H9 (cell line): ENCODE measurements at regions not wholly inside any gene's neighbourhood (a gene's known extent, or its start where the extent isn't known, plus 50 kb on each side); places are given as distances from the start of the nearest gene placed in this dataset.

Experiments used
- DNase-seq: peaks from one replicate; pipeline ENCODE4 v3.0.0-alpha.2; 2017
- H2AFZ ChIP-seq: one replicate; pipeline ENCODE4 v1.6.1; 2013; ENCODE audit warnings: mild to moderate bottlenecking, low read length, control low read depth, moderate library complexity
- H2AK5ac ChIP-seq: 2 replicates; pipeline ENCODE4 v1.6.1; 2013; ENCODE audit warnings: low read length, control low read depth, mixed read lengths; ENCODE audit not compliant: insufficient read length
- H2BK120ac ChIP-seq: one replicate; pipeline ENCODE4 v1.6.1; 2013; ENCODE audit warnings: low read depth, mild to moderate bottlenecking, low read length, control low read depth, inconsistent platforms; ENCODE audit not compliant: poor library complexity, severe bottlenecking
- H2BK12ac ChIP-seq: 2 replicates; pipeline ENCODE4 v1.6.1; 2013; ENCODE audit warnings: low read length, control low read depth, mixed read lengths, low read depth; ENCODE audit not compliant: insufficient read length
- H2BK15ac ChIP-seq: 2 replicates; pipeline ENCODE4 v1.6.1; 2013; ENCODE audit warnings: low read depth, low read length, control low read depth
- H2BK20ac ChIP-seq: one replicate; pipeline ENCODE4 v1.6.1; 2013; ENCODE audit warnings: low read depth, mild to moderate bottlenecking, low read length, control low read depth, inconsistent platforms; ENCODE audit not compliant: poor library complexity, severe bottlenecking
- H2BK5ac ChIP-seq: 2 replicates; pipeline ENCODE4 v1.6.1; 2013; ENCODE audit warnings: low read length, control low read depth, mixed read lengths; ENCODE audit not compliant: insufficient read length
- H3K14ac ChIP-seq: 2 replicates; pipeline ENCODE4 v1.6.1; 2013; ENCODE audit warnings: low read length, control low read depth; ENCODE audit not compliant: insufficient read depth
- H3K18ac ChIP-seq: 2 replicates; pipeline ENCODE4 v1.6.1; 2013; ENCODE audit warnings: low read depth, mild to moderate bottlenecking, mixed read lengths, low read length, control low read depth; ENCODE audit not compliant: insufficient read length
- H3K23ac ChIP-seq: 2 replicates; pipeline ENCODE4 v1.6.1; 2013; ENCODE audit warnings: low read length, control low read depth, mixed read lengths, low read depth; ENCODE audit not compliant: insufficient read length
- H3K23me2 ChIP-seq: 2 replicates; pipeline ENCODE4 v1.6.1; 2013; ENCODE audit warnings: low read depth, mild to moderate bottlenecking, mixed read lengths, low read length, control low read depth; ENCODE audit not compliant: insufficient read length, poor library complexity, severe bottlenecking
- H3K27ac ChIP-seq: 2 replicates; pipeline ENCODE4 v1.5.1; 2013; ENCODE audit warnings: low read length, control low read depth, mixed read lengths, low read depth; ENCODE audit not compliant: insufficient read length
- H3K27me3 ChIP-seq: 2 replicates; pipeline ENCODE4 v1.6.1; 2013; ENCODE audit warnings: low read length, control low read depth, inconsistent platforms; ENCODE audit not compliant: insufficient read depth
- H3K4ac ChIP-seq: 2 replicates; pipeline ENCODE4 v1.6.1; 2013; ENCODE audit warnings: low read depth, mild to moderate bottlenecking, control low read depth, inconsistent platforms, low read length, moderate library complexity
- H3K4me1 ChIP-seq: 2 replicates; pipeline ENCODE4 v1.6.1; 2013; ENCODE audit warnings: low read length, control low read depth, inconsistent platforms; ENCODE audit not compliant: insufficient read depth
- H3K4me2 ChIP-seq: 2 replicates; pipeline ENCODE4 v1.6.1; 2013; ENCODE audit warnings: low read length, control low read depth, mixed read lengths; ENCODE audit not compliant: insufficient read length, insufficient read depth
- H3K56ac ChIP-seq: 2 replicates; pipeline ENCODE4 v1.6.1; 2013; ENCODE audit warnings: low read depth, mild to moderate bottlenecking, mixed read lengths, low read length, control low read depth; ENCODE audit not compliant: insufficient read length
- H3K79me1 ChIP-seq: 2 replicates; pipeline ENCODE4 v1.6.1; 2013; ENCODE audit warnings: low read depth, mild to moderate bottlenecking, moderate library complexity, low read length, control low read depth, inconsistent platforms; ENCODE audit not compliant: insufficient read depth, poor library complexity, severe bottlenecking
- H3K79me2 ChIP-seq: 2 replicates; pipeline ENCODE4 v1.6.1; 2013; ENCODE audit warnings: low read length, control low read depth, inconsistent platforms; ENCODE audit not compliant: insufficient read depth
- H3K9ac ChIP-seq: 2 replicates; pipeline ENCODE4 v1.6.1; 2013; ENCODE audit warnings: low read length, control low read depth, mixed read lengths; ENCODE audit not compliant: insufficient read length; ENCODE audit errors: extremely low read depth
- H3K9me3 ChIP-seq: one replicate; pipeline ENCODE4 v1.6.1; 2013; ENCODE audit warnings: low read depth, low read length, inconsistent platforms; ENCODE audit not compliant: control insufficient read depth
- H3T11ph ChIP-seq: one replicate; pipeline ENCODE4 v1.6.1; 2013; ENCODE audit warnings: mild to moderate bottlenecking, low read length, control low read depth, inconsistent platforms
- H4K20me1 ChIP-seq: one replicate; pipeline ENCODE4 v1.6.1; 2013; ENCODE audit not compliant: control insufficient read depth, insufficient read length, insufficient read depth
- H4K5ac ChIP-seq: 2 replicates; pipeline ENCODE4 v1.6.1; 2013; ENCODE audit warnings: low read depth, mild to moderate bottlenecking, mixed read lengths, low read length, control low read depth; ENCODE audit not compliant: insufficient read length
- H4K8ac ChIP-seq: replicated peaks from 2 replicates; pipeline ENCODE4 v1.6.1; 2013; ENCODE audit warnings: low read length, control low read depth, mixed read lengths, low read depth; ENCODE audit not compliant: insufficient read length
- H4K91ac ChIP-seq: 2 replicates; pipeline ENCODE4 v1.6.1; 2013; ENCODE audit warnings: low read depth, mild to moderate bottlenecking, moderate library complexity, mixed read lengths, low read length, control low read depth; ENCODE audit not compliant: insufficient read length
- H3K27ac Mint-ChIP-seq, 3 experiments: 2 replicates in 2 of 3; 3 replicates in 1 of 3; pipeline ENCODE4 v1.8.0; 2020 to 2021; ENCODE audit warnings: mixed read lengths in 3 of 3, mild to moderate bottlenecking in 1 of 3, moderate library complexity in 1 of 3
- H3K27me3 Mint-ChIP-seq: 2 replicates; pipeline ENCODE4 v1.8.0; 2021; ENCODE audit warnings: low read depth, mild to moderate bottlenecking, moderate library complexity, mixed read lengths
- H3K36me3 Mint-ChIP-seq, 3 experiments: 2 replicates in 2 of 3; 3 replicates in 1 of 3; pipeline ENCODE4 v1.8.0; 2020 to 2021; ENCODE audit warnings: low read depth in 3 of 3, mixed read lengths in 3 of 3; ENCODE audit not compliant: insufficient read depth in 1 of 3
- H3K4me1 Mint-ChIP-seq, 2 experiments: 2 replicates each; pipeline ENCODE4 v1.8.0; 2020; ENCODE audit warnings: mixed read lengths in 2 of 2
- H3K4me3 Mint-ChIP-seq, 2 experiments: 2 replicates in 1 of 2; 3 replicates in 1 of 2; pipeline ENCODE4 v1.8.0; 2020 to 2021; ENCODE audit warnings: mild to moderate bottlenecking in 2 of 2, mixed read lengths in 2 of 2, moderate library complexity in 1 of 2
- H3K9me3 Mint-ChIP-seq, 2 experiments: 2 replicates in 1 of 2; 3 replicates in 1 of 2; pipeline ENCODE4 v1.8.0; 2020; ENCODE audit warnings: mild to moderate bottlenecking in 2 of 2, mixed read lengths in 2 of 2, moderate library complexity in 1 of 2
- WGBS: extraction: QIAGEN DNeasy Blood & Tissue Kit; methylation state at CpG from one replicate; pipeline ENCODE4 v1.1.7; 2013; ENCODE audit warnings: missing lambda C conversion rate, low lambda C conversion rate, mixed read lengths; ENCODE audit not compliant: insufficient read length; ENCODE audit errors: extremely low coverage; 5-methylcytosine and 5-hydroxymethylcytosine counted together
- TF ChIP-seq, protein P1 (sequence below): fragments of 200-600 bp; sonication (generic); conservative IDR thresholded peaks from 3 replicates; pipeline ENCODE4 v1.8.0; 2021; ENCODE audit warnings: antibody characterized with exemption, mild to moderate bottlenecking

DNA sequence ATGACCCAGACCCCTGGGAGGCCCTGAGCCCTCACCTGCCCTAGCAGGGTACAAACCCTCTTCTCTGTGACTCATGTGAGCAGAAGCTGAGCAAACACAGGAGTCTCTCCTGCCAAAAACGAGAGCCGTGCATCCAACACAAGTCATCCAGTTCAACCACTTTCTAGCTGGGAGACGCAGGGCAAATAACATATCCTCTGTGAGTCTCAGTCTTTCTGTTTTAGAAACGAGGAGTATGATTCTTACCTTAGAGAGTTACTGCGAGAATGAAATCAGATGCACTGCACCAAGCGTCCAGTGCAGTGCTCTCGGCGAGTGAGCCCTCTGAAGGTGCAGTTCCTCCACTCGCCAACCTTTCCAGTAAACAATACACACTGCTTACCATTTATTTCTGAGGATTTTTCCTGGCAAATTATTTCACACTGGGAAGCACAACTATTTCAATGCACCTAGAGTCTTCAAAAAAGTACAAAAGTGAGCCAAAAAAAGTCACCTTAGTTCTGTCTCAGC is 331.8 kb upstream of the MYT1L start:
- H2AFZ ChIP-seq = no peak overlapping the region
- Mint-ChIP-seq H3K27me3 (peaks cover 5% of the 10 kb centered on the region), H3K27ac (peak overlapping the region in 1 of 3 experiments; percentile 63; a peak in 1 of 7 replicates), H3K4me1 (peaks cover 2% of the 10 kb centered on the region in 2 experiments; a peak in 1 of 4 replicates), H3K36me3 (peaks cover 0 to 12% (median 12%) of the 10 kb centered on the region in 3 experiments; a peak in 3 of 7 replicates), H3K9me3 (peaks cover 21 to 26% of the 10 kb centered on the region in 2 experiments), H3K4me3 (no peak overlapping the region)
- H3K4me1 ChIP-seq = no peaks in the 10 kb centered on the region
- H4K20me1 ChIP-seq = no peaks in the 10 kb centered on the region
- no peak overlapping the region for H4K91ac ChIP-seq
- H4K5ac ChIP-seq = no peak overlapping the region
- no peaks in the 10 kb centered on the region for H3K79me2 ChIP-seq
- WGBS = no CpG with 5 or more reads among the region's 9 CpGs
- no peak overlapping the region for H4K8ac ChIP-seq
- H3K23me2 ChIP-seq = no peaks in the 10 kb centered on the region
- no peak overlapping the region for H3K9ac ChIP-seq
- H3K4ac ChIP-seq = no peak overlapping the region
- H3T11ph ChIP-seq = no peak overlapping the region
- no peak overlapping the region for H2BK120ac ChIP-seq
- no peak overlapping the region for H2BK5ac ChIP-seq
- H3K27ac ChIP-seq = no peak overlapping the region
- no peak overlapping the region for H3K18ac ChIP-seq
- H3K79me1 ChIP-seq = no peaks in the 10 kb centered on the region
- no peaks in the 10 kb centered on the region for H3K9me3 ChIP-seq
- no peak overlapping the region for H3K4me2 ChIP-seq
- H2BK12ac ChIP-seq = no peak overlapping the region
- no peak overlapping the region for H3K14ac ChIP-seq
- H3K23ac ChIP-seq = no peak overlapping the region
- H3K27me3 ChIP-seq = no peaks in the 10 kb centered on the region
- no peak overlapping the region for H2BK15ac ChIP-seq
- no peak overlapping the region for H3K56ac ChIP-seq
- TF ChIP-seq, protein P1, sequence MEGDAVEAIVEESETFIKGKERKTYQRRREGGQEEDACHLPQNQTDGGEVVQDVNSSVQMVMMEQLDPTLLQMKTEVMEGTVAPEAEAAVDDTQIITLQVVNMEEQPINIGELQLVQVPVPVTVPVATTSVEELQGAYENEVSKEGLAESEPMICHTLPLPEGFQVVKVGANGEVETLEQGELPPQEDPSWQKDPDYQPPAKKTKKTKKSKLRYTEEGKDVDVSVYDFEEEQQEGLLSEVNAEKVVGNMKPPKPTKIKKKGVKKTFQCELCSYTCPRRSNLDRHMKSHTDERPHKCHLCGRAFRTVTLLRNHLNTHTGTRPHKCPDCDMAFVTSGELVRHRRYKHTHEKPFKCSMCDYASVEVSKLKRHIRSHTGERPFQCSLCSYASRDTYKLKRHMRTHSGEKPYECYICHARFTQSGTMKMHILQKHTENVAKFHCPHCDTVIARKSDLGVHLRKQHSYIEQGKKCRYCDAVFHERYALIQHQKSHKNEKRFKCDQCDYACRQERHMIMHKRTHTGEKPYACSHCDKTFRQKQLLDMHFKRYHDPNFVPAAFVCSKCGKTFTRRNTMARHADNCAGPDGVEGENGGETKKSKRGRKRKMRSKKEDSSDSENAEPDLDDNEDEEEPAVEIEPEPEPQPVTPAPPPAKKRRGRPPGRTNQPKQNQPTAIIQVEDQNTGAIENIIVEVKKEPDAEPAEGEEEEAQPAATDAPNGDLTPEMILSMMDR = no peak
- no peak for DNase-seq
- H2BK20ac ChIP-seq = no peak overlapping the region
- no peak overlapping the region for H2AK5ac ChIP-seq
